MG63 (cell line): ENCODE measurements at regions not wholly inside any gene's neighbourhood (a gene's known extent, or its start where the extent isn't known, plus 50 kb on each side); places are given as distances from the start of the nearest gene placed in this dataset.

Source experiments
- DNase-seq: peaks from one replicate; pipeline ENCODE4 v3.0.0-alpha.2; 2020
- H3K27me3 ChIP-seq: fragments of 250-450 bp; sonication (Bioruptor Pico); 2 replicates; pipeline ENCODE4 v1.5.1; 2020; ENCODE audit warnings: mild to moderate bottlenecking, moderate library complexity
- H3K36me3 ChIP-seq: fragments of 250-450 bp; sonication (Bioruptor Pico); 2 replicates; pipeline ENCODE4 v1.5.1; 2020; ENCODE audit warnings: mild to moderate bottlenecking, moderate library complexity
- H3K4me3 ChIP-seq: fragments of 250-450 bp; sonication (Bioruptor Pico); 2 replicates; pipeline ENCODE4 v1.5.1; 2020; ENCODE audit warnings: mild to moderate bottlenecking, moderate library complexity
- H3K9me3 ChIP-seq: fragments of 250-450 bp; sonication (Bioruptor Pico); 2 replicates; pipeline ENCODE4 v1.5.1; 2020; ENCODE audit warnings: mild to moderate bottlenecking, moderate library complexity

- no peaks in the 10 kb centered on the region for H3K9me3 ChIP-seq
- no peak overlapping the region for H3K4me3 ChIP-seq
- H3K36me3 ChIP-seq = no peaks in the 10 kb centered on the region
- no peaks in the 10 kb centered on the region for H3K27me3 ChIP-seq
- no peak for DNase-seq
Measured at GRCh38 chr13:86841264-86841663, 829.9 kb upstream of the SLITRK5 start.

GRCh38 chr13:86846501-86846900, 824.7 kb upstream of the SLITRK5 start:
- no peaks in the 10 kb centered on the region for H3K27me3 ChIP-seq
- H3K4me3 ChIP-seq = no peak overlapping the region
- no peak for DNase-seq
- H3K9me3 ChIP-seq = no peaks in the 10 kb centered on the region
- H3K36me3 ChIP-seq = no peaks in the 10 kb centered on the region

- no peaks in the 10 kb centered on the region for H3K27me3 ChIP-seq
- DNase-seq = no peak
- H3K4me3 ChIP-seq = no peak overlapping the region
- no peaks in the 10 kb centered on the region for H3K9me3 ChIP-seq
- no peaks in the 10 kb centered on the region for H3K36me3 ChIP-seq
Measured at GRCh38 chr13:86848716-86849115, 822.5 kb upstream of the SLITRK5 start.

GRCh38 chr13:86856991-86857390, 814.2 kb upstream of the SLITRK5 start:
- Histone ChIP-seq H3K9me3 (no peaks in the 10 kb centered on the region), H3K36me3 (no peaks in the 10 kb centered on the region), H3K4me3 (no peak overlapping the region), H3K27me3 (no peaks in the 10 kb centered on the region)
- peak; percentile 13 for DNase-seq

- Histone ChIP-seq H3K9me3 (no peaks in the 10 kb centered on the region), H3K36me3 (no peaks in the 10 kb centered on the region), H3K4me3 (no peak overlapping the region), H3K27me3 (no peaks in the 10 kb centered on the region)
- no peak for DNase-seq
Measured at GRCh38 chr13:86858216-86858615, 813.0 kb upstream of the SLITRK5 start.

- Histone ChIP-seq H3K36me3 (no peaks in the 10 kb centered on the region), H3K9me3 (no peaks in the 10 kb centered on the region), H3K4me3 (no peak overlapping the region), H3K27me3 (no peaks in the 10 kb centered on the region)
- DNase-seq = no peak
Measured at GRCh38 chr13:86862137-86862536, 809.0 kb upstream of the SLITRK5 start.

- H3K4me3 ChIP-seq = no peak overlapping the region
- no peak for DNase-seq
Measured at GRCh38 chr13:86864376-86864775, 806.8 kb upstream of the SLITRK5 start.

GRCh38 chr13:86870444-86870843, 800.7 kb upstream of the SLITRK5 start:
- no peaks in the 10 kb centered on the region for H3K36me3 ChIP-seq
- no peak for DNase-seq
- no peak overlapping the region for H3K4me3 ChIP-seq
- no peaks in the 10 kb centered on the region for H3K9me3 ChIP-seq
- H3K27me3 ChIP-seq = no peaks in the 10 kb centered on the region

More at GRCh38 chr13:86864376-86864775, 806.8 kb upstream of the SLITRK5 start:
- Histone ChIP-seq H3K9me3 (no peaks in the 10 kb centered on the region), H3K36me3 (no peaks in the 10 kb centered on the region), H3K27me3 (no peaks in the 10 kb centered on the region)

- Histone ChIP-seq H3K4me3 (no peak overlapping the region), H3K9me3 (no peaks in the 10 kb centered on the region), H3K36me3 (no peaks in the 10 kb centered on the region), H3K27me3 (no peaks in the 10 kb centered on the region)
- DNase-seq = no peak
Measured at GRCh38 chr13:86877441-86877840, 793.7 kb upstream of the SLITRK5 start.

GRCh38 chr13:86878781-86879180, 792.4 kb upstream of the SLITRK5 start:
- H3K9me3 ChIP-seq = no peaks in the 10 kb centered on the region
- H3K36me3 ChIP-seq = no peaks in the 10 kb centered on the region
- no peak for DNase-seq
- no peaks in the 10 kb centered on the region for H3K27me3 ChIP-seq
- no peak overlapping the region for H3K4me3 ChIP-seq

- DNase-seq = no peak
- Histone ChIP-seq H3K36me3 (no peaks in the 10 kb centered on the region), H3K4me3 (no peak overlapping the region), H3K9me3 (no peaks in the 10 kb centered on the region), H3K27me3 (no peaks in the 10 kb centered on the region)
Measured at GRCh38 chr13:86881390-86881789, 789.8 kb upstream of the SLITRK5 start.

GRCh38 chr13:86882107-86882506, 789.1 kb upstream of the SLITRK5 start:
- no peak for DNase-seq
- no peaks in the 10 kb centered on the region for H3K27me3 ChIP-seq
- no peaks in the 10 kb centered on the region for H3K9me3 ChIP-seq
- no peak overlapping the region for H3K4me3 ChIP-seq
- no peaks in the 10 kb centered on the region for H3K36me3 ChIP-seq

GRCh38 chr13:86882835-86883234, 788.3 kb upstream of the SLITRK5 start:
- no peak for DNase-seq
- Histone ChIP-seq H3K27me3 (no peaks in the 10 kb centered on the region), H3K9me3 (no peaks in the 10 kb centered on the region), H3K36me3 (no peaks in the 10 kb centered on the region), H3K4me3 (no peak overlapping the region)

- Histone ChIP-seq H3K9me3 (no peaks in the 10 kb centered on the region), H3K36me3 (no peaks in the 10 kb centered on the region), H3K4me3 (no peak overlapping the region), H3K27me3 (no peaks in the 10 kb centered on the region)
- no peak for DNase-seq
Measured at GRCh38 chr13:86892330-86892729, 778.8 kb upstream of the SLITRK5 start.

- H3K27me3 ChIP-seq = no peaks in the 10 kb centered on the region
- H3K9me3 ChIP-seq = no peaks in the 10 kb centered on the region; the same call in 1 of the 2 replicates
- DNase-seq = no peak
- H3K36me3 ChIP-seq = no peaks in the 10 kb centered on the region
- H3K4me3 ChIP-seq = no peak overlapping the region
Measured at GRCh38 chr13:86900906-86901305, 770.3 kb upstream of the SLITRK5 start.

GRCh38 chr13:86906127-86906874, 764.9 kb upstream of the SLITRK5 start:
- Histone ChIP-seq H3K9me3 (no peaks in the 10 kb centered on the region), H3K36me3 (no peaks in the 10 kb centered on the region), H3K27me3 (no peaks in the 10 kb centered on the region), H3K4me3 (no peak overlapping the region)
- no peak for DNase-seq

- no peaks in the 10 kb centered on the region for H3K36me3 ChIP-seq
Measured at GRCh38 chr13:86907156-86907555, 764.0 kb upstream of the SLITRK5 start.

GRCh38 chr13:86909318-86909717, 761.9 kb upstream of the SLITRK5 start:
- no peak for DNase-seq
- Histone ChIP-seq H3K9me3 (no peaks in the 10 kb centered on the region), H3K27me3 (no peaks in the 10 kb centered on the region), H3K4me3 (no peak overlapping the region), H3K36me3 (no peaks in the 10 kb centered on the region)

More at GRCh38 chr13:86907156-86907555, 764.0 kb upstream of the SLITRK5 start:
- H3K4me3 ChIP-seq = no peak overlapping the region
- H3K27me3 ChIP-seq = no peaks in the 10 kb centered on the region
- H3K9me3 ChIP-seq = no peaks in the 10 kb centered on the region
- DNase-seq = no peak
